ENCODE measurements at regions not wholly inside any gene's neighbourhood (a gene's known extent, or its start where the extent isn't known, plus 50 kb on each side); places are given as distances from the start of the nearest gene placed in this dataset.
"Not testable (repeated sequence)": the region's sequence is repeated elsewhere in the genome, so short reads cannot be mapped to it uniquely, and the experiment has no call there.

DNA sequence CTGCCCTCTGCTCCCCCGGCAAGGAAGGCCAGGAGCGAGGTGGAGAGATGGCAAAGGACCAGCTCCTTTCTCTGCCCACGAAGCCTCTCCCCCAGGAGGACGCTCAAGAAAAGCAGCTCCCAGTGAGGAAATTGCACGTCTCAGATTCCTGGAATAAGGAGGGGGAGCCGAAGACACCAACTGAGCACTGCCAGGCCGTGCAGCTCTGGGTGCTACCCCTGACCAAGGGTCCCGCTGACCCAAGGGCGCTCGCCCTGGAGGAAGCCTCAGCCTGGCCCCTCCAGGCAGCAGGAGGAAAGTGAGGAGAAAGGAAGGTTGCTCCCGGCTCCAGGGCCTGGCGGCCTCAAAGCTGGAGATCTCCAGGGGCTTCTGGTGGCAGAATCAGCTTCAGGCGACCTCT lies 174.1 kb upstream of the SFSWAP start:
- TF ChIP-seq ZFX (IDR thresholded peaks at IDR 0.05): no peak
- TF ChIP-seq, protein P1, sequence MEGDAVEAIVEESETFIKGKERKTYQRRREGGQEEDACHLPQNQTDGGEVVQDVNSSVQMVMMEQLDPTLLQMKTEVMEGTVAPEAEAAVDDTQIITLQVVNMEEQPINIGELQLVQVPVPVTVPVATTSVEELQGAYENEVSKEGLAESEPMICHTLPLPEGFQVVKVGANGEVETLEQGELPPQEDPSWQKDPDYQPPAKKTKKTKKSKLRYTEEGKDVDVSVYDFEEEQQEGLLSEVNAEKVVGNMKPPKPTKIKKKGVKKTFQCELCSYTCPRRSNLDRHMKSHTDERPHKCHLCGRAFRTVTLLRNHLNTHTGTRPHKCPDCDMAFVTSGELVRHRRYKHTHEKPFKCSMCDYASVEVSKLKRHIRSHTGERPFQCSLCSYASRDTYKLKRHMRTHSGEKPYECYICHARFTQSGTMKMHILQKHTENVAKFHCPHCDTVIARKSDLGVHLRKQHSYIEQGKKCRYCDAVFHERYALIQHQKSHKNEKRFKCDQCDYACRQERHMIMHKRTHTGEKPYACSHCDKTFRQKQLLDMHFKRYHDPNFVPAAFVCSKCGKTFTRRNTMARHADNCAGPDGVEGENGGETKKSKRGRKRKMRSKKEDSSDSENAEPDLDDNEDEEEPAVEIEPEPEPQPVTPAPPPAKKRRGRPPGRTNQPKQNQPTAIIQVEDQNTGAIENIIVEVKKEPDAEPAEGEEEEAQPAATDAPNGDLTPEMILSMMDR (conservative IDR thresholded peaks at IDR 0.05): no peak
- no peak overlapping the region for H3K27ac ChIP-seq

GRCh38 chr12:131537267-131537958 lies 173.5 kb upstream of the SFSWAP start:
- no peak for TF ChIP-seq ZFX (IDR thresholded peaks at IDR 0.05)
- TF ChIP-seq, protein P1 (conservative IDR thresholded peaks at IDR 0.05): no peak
- no peak overlapping the region for H3K27ac ChIP-seq

- no peak for TF ChIP-seq ZFX (IDR thresholded peaks at IDR 0.05)
- TF ChIP-seq, protein P1 (conservative IDR thresholded peaks at IDR 0.05): no peak
- H3K27ac ChIP-seq: no peak overlapping the region
Observed at GRCh38 chr12:131539381-131539780, 171.5 kb upstream of the SFSWAP start.

GRCh38 chr12:131540138-131540623 lies 170.7 kb upstream of the SFSWAP start:
- no peak overlapping the region for H3K27ac ChIP-seq
- no peak for TF ChIP-seq ZFX (IDR thresholded peaks at IDR 0.05)
- TF ChIP-seq, protein P1 (conservative IDR thresholded peaks at IDR 0.05): no peak

GRCh38 chr12:131541512-131541911 lies 169.4 kb upstream of the SFSWAP start:
- not testable (repeated sequence) for H3K27ac ChIP-seq

DNA sequence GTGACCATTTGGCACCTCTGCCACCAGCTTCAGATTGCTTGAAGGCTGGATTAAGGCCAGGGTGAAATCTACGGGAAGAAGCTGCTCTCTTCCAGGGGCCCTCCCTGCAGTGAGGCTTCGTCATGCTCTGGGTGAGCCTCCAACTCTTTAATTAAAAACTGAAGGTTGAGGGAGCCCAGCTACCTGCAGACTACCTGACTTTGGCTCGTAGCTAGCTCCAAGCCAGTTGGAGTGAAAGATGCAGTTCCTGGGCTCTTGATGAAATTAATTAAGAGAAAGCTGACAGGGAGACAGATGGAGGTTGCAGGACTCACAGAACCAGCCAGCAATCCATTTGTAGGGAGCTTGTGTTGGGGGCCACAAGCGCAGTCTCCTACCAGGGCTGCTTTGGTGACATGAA lies 168.5 kb upstream of the SFSWAP start:
- H3K27ac ChIP-seq: no peak overlapping the region
- TF ChIP-seq, protein P1 (conservative IDR thresholded peaks at IDR 0.05): no peak
- no peak for TF ChIP-seq ZFX (IDR thresholded peaks at IDR 0.05)

DNA sequence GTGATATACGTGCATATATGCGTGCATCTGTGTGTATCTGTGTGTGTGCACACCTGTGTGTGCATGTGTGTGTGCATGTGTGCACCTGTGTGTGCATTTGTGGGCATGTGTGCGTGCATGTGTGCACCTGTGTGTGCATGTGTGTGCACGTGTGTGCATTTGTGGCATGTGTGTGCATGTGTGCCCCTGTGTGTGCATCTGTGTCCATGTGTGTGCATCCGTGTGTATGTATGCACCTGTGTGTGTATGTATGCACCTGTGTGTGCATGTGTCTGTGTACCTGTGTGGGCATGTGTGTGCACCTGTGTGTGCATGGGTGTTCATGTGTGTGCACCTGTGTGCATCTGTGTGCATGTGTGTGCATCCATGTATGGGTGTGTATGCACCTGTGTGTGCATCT lies 167.8 kb upstream of the SFSWAP start:
- no peak for TF ChIP-seq ZFX (IDR thresholded peaks at IDR 0.05)
- TF ChIP-seq, protein P1 (conservative IDR thresholded peaks at IDR 0.05): no peak

DNA sequence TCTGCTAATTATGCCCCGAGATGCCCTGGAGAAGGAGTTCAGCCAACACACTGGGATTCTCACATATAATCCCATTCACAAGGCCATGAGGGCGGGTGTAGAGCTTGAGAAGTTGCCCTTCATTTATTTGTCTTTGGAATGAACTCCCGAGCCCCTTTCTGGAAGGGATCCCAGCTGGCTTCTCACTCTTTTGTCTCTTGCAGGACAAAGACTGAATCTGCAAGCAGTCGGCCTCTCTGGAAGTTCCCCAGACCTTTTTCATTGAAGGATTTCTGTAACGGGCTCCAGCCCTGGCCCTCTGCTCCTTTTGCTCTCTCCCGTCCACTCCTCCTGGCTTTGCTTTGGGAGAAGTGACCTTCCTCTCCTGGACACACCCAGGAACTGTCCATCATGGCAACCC lies 163.3 kb upstream of the SFSWAP start:
- H3K27ac ChIP-seq: no peak overlapping the region
- no peak for TF ChIP-seq ZFX (IDR thresholded peaks at IDR 0.05)
- TF ChIP-seq, protein P1 (conservative IDR thresholded peaks at IDR 0.05): no peak

More for the DNA sequence above, 167.8 kb upstream of the SFSWAP start:
- no peak overlapping the region for H3K27ac ChIP-seq
